Endothelial cell of umbilical vein (primary cell): ENCODE measurements at regions not wholly inside any gene's neighbourhood (a gene's known extent, or its start where the extent isn't known, plus 50 kb on each side); places are given as distances from the start of the nearest gene placed in this dataset.

Source experiments
- BruUV-seq: library from RNA; stranded (reverse); fragments of 400-500 nt; replicated peaks from 2 replicates; lab custom pipeline; 2021; lab: Mats Ljungman, UMichigan
- CTCF ChIA-PET: fragments of 300-600, 350-600 bp; sonication (Branson Sonifier 250); formaldehyde crosslinking; loops from one replicate; lab custom pipeline; 2021; ENCODE audit warnings: antibody characterized with exemption, inconsistent platforms; lab: Charles Lee
- POLR2A ChIA-PET: fragments of 300-600, 350-600 bp; sonication (Branson Sonifier 250); formaldehyde crosslinking; loops from one replicate; lab custom pipeline; 2021; ENCODE audit warnings: antibody characterized with exemption, inconsistent platforms; lab: Charles Lee
- DNase-seq: peaks from one replicate; pipeline ENCODE4 v3.0.0-alpha.2; 2011; ENCODE audit warnings: low read depth, low spot score
- FAIRE-seq: peaks from 2 replicates; lab custom pipeline; 2011; peaks lifted over from hg19 to GRCh38; lab: Jason Lieb, UNC
- H2AFZ ChIP-seq: 2 replicates; pipeline ENCODE4 v1.6.0; 2012; ENCODE audit warnings: low read depth, low read length, control low read depth, inconsistent platforms
- H3K27ac ChIP-seq: 2 replicates; pipeline ENCODE4 v1.5.1; 2011; ENCODE audit warnings: low read depth, mild to moderate bottlenecking, control low read depth, low read length, moderate library complexity; ENCODE audit not compliant: insufficient read depth
- H3K27me3 ChIP-seq, 2 experiments: 2 replicates each; pipeline versions ENCODE4 v1.6.0 to v1.6.1; 2011; ENCODE audit warnings: low read length in 2 of 2, mixed read lengths in 1 of 2; ENCODE audit not compliant: control insufficient read depth in 2 of 2, insufficient read depth in 2 of 2
- H3K36me3 ChIP-seq, 2 experiments: 2 replicates in 1 of 2; 3 replicates in 1 of 2; pipeline ENCODE4 v1.5.1; 2011; ENCODE audit warnings: low read length in 2 of 2, mild to moderate bottlenecking in 1 of 2, moderate library complexity in 1 of 2; ENCODE audit not compliant: control insufficient read depth in 2 of 2, insufficient read depth in 2 of 2; ENCODE audit errors: extremely low read depth in 1 of 2
- H3K4me1 ChIP-seq: 3 replicates; pipeline ENCODE4 v1.5.1; 2011; ENCODE audit warnings: mild to moderate bottlenecking, low read length; ENCODE audit not compliant: control insufficient read depth, insufficient read depth; ENCODE audit errors: extremely low read depth
- H3K4me2 ChIP-seq: 2 replicates; pipeline ENCODE4 v1.6.1; 2011; ENCODE audit warnings: low read length, control low read depth, mixed read lengths; ENCODE audit not compliant: insufficient read depth
- H3K4me3 ChIP-seq, 3 experiments: fragments of 200-600 bp in 1 of 3; sonication (generic), shearing (Covaris generic) in 1 of 3; replicated peaks in 1 of 3; 2 replicates each; pipeline ENCODE4 v1.5.1; 2011 to 2016; ENCODE audit warnings: control low read depth in 3 of 3, low read length in 3 of 3, mild to moderate bottlenecking in 2 of 3, inconsistent platforms in 1 of 3, low read depth in 1 of 3, moderate library complexity in 1 of 3; ENCODE audit not compliant: insufficient read depth in 1 of 3
- H3K79me2 ChIP-seq: 2 replicates; pipeline ENCODE4 v1.6.0; 2012; ENCODE audit warnings: low read length, inconsistent platforms; ENCODE audit not compliant: control insufficient read depth, insufficient read depth
- H3K9ac ChIP-seq: replicated peaks from 2 replicates; pipeline ENCODE3; 2011; ENCODE audit warnings: low read length, control low read depth; ENCODE audit not compliant: insufficient read depth; ENCODE audit errors: extremely low read depth
- H3K9me1 ChIP-seq: replicated peaks from 3 replicates; pipeline ENCODE4 v1.6.0; 2011; ENCODE audit warnings: mild to moderate bottlenecking, low read length; ENCODE audit not compliant: control insufficient read depth, insufficient read depth; ENCODE audit errors: extremely low read depth
- H3K9me3 ChIP-seq: replicated peaks from 2 replicates; pipeline ENCODE4 v1.5.1; 2012; ENCODE audit warnings: low read length, inconsistent platforms; ENCODE audit not compliant: control insufficient read depth, insufficient read depth
- H4K20me1 ChIP-seq: replicated peaks from 2 replicates; pipeline ENCODE3; 2011; ENCODE audit warnings: mild to moderate bottlenecking, low read length; ENCODE audit not compliant: control insufficient read depth, insufficient read depth; ENCODE audit errors: extremely low read depth
- EZH2 ChIP-seq: IDR thresholded peaks from 2 replicates; pipeline ENCODE4 v1.6.1; 2012; ENCODE audit warnings: borderline replicate concordance, low read depth, mild to moderate bottlenecking, moderate library complexity, low read length, inconsistent platforms; ENCODE audit not compliant: severe bottlenecking
- FOS ChIP-seq: IDR thresholded peaks from 2 replicates; pipeline ENCODE4 v1.6.1; 2011; ENCODE audit warnings: mild to moderate bottlenecking, low read length, moderate library complexity, borderline replicate concordance; ENCODE audit not compliant: insufficient read depth
- GATA2 ChIP-seq: IDR thresholded peaks from 2 replicates; pipeline ENCODE4 v1.7.0; 2011; ENCODE audit warnings: low read depth, mild to moderate bottlenecking, moderate library complexity, mixed read lengths, low read length; ENCODE audit not compliant: insufficient read length, insufficient read depth
- JUN ChIP-seq: IDR thresholded peaks from 2 replicates; pipeline ENCODE4 v1.6.1; 2011; ENCODE audit warnings: borderline replicate concordance, low read depth; ENCODE audit not compliant: insufficient read length, insufficient read depth
- MAX ChIP-seq: IDR thresholded peaks from 2 replicates; pipeline ENCODE4 v1.6.1; 2011; ENCODE audit not compliant: insufficient read depth, insufficient read length
- MYC ChIP-seq: IDR thresholded peaks from one replicate; pipeline ENCODE4 v1.6.1; 2011; ENCODE audit warnings: mild to moderate bottlenecking, low read depth, low read length
- POLR2A ChIP-seq: IDR thresholded peaks from 2 replicates; pipeline ENCODE4 v1.6.1; 2012; ENCODE audit warnings: low read depth, mild to moderate bottlenecking, control low read depth, low read length
- POLR2AphosphoS5 ChIP-seq: IDR thresholded peaks from 2 replicates; pipeline ENCODE4 v1.6.1; 2012; ENCODE audit warnings: low read depth, mild to moderate bottlenecking, control low read depth, low read length, moderate library complexity; ENCODE audit not compliant: insufficient read depth
- dilution Hi-C: fragments of 300-500 bp; cut with MboI; formaldehyde crosslinking; loops from one replicate; pipeline ENCODE4 v1.15.0; 2019; ENCODE audit warnings: low sequenced_read_pairs; ENCODE audit not compliant: extremely low pct_ligation_motif_present
- intact Hi-C: fragments of 100-400 bp; cut with micrococcal nuclease; formaldehyde crosslinking; loops from one replicate; pipeline ENCODE4 v1.10.0; 2022
- TF ChIP-seq, protein P1 (sequence below), 2 donors: IDR thresholded peaks; 1 replicate in 1 of 2; 2 replicates in 1 of 2; pipeline ENCODE4 v1.5.1; 2011; ENCODE audit warnings: low read length in 2 of 2, mild to moderate bottlenecking in 2 of 2, moderate library complexity in 2 of 2, control low read depth in 1 of 2, inconsistent platforms in 1 of 2, low read depth in 1 of 2; ENCODE audit not compliant: insufficient read depth in 1 of 2; ENCODE audit errors: extremely low read depth in 1 of 2

DNA sequence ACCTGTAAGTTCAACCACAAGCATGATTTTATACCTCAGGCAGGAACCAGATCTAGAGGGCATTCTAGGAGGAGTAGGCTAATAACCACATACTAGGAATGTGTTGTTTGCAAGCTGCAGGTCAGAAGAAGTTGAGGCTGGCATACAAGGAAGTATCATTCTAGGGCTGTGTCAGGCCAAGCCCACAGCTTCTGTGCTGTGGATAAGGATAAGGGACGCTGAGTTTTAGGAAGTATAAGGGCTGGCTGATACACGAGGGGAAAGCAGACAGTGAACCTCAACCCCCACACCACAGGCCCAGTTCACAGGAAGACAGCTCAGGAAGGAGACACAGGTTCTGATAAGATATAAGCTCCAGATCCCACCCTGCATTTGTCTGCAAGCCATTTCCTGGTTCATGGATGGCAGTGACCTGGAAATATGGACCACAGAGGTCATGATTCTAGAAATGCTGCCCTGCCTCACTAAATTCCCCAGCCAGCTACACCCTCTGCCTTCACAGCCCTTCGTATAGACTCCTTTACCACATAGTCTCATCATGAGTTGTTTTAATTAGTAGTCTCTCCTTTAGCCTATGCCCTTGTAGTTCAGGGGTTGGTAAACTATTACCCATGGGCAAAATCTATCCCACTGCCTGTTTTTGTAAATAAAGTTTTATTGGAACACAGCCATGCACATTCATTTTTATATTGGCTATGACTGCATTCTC lies 260.7 kb downstream of the OPA1 start:
- ChIA-PET POLR2A (no interaction called here), CTCF (interaction anchor here (1.3 to 2.0 kb wide), 2 partner anchors 8 to 10 kb away, joined by 3 to 7 read pairs; no protein-coding TSS in a partner anchor)
- peak; percentile 53 for DNase-seq
- no peaks in the 10 kb centered on the region for H3K9me3 ChIP-seq
- H3K9ac ChIP-seq, result no peak overlapping the region
- H3K4me2 ChIP-seq, result peak overlapping the region; percentile 62
- H3K27ac ChIP-seq, result no peak overlapping the region
- no peak for TF ChIP-seq MAX
- TF ChIP-seq EZH2, result no peak
- TF ChIP-seq POLR2A, result no peak
- TF ChIP-seq, protein P1, sequence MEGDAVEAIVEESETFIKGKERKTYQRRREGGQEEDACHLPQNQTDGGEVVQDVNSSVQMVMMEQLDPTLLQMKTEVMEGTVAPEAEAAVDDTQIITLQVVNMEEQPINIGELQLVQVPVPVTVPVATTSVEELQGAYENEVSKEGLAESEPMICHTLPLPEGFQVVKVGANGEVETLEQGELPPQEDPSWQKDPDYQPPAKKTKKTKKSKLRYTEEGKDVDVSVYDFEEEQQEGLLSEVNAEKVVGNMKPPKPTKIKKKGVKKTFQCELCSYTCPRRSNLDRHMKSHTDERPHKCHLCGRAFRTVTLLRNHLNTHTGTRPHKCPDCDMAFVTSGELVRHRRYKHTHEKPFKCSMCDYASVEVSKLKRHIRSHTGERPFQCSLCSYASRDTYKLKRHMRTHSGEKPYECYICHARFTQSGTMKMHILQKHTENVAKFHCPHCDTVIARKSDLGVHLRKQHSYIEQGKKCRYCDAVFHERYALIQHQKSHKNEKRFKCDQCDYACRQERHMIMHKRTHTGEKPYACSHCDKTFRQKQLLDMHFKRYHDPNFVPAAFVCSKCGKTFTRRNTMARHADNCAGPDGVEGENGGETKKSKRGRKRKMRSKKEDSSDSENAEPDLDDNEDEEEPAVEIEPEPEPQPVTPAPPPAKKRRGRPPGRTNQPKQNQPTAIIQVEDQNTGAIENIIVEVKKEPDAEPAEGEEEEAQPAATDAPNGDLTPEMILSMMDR (IDR thresholded peaks at IDR 0.05; ENCODE audit: extremely low read depth in 1 of 2, insufficient read depth in 1 of 2, low read depth in 1 of 2, low read length in 2 of 2), result no peak
- no peak for TF ChIP-seq MYC
- peak; percentile 50 for TF ChIP-seq POLR2AphosphoS5
- peak; percentile 93 for TF ChIP-seq GATA2
- peak; percentile 17 for TF ChIP-seq FOS
- TF ChIP-seq JUN, result no peak
- intact Hi-C loops, result loop anchor here (5.0 kb wide), 1 partner anchor 284 kb away; the partner anchor contains the start of gene HES1
- BruUV-seq, result no TSS peak
- dilution Hi-C loops, result no loop called here
- no peaks in the 10 kb centered on the region for H3K79me2 ChIP-seq
- H3K9me1 ChIP-seq, result no peaks in the 10 kb centered on the region
- peak; percentile 91 for FAIRE-seq
- peak overlapping the region; percentile 36 for H2AFZ ChIP-seq
- no peaks in the 10 kb centered on the region for H3K36me3 ChIP-seq
- H3K4me3 ChIP-seq, result no peak overlapping the region
- no peaks in the 10 kb centered on the region for H4K20me1 ChIP-seq
- H3K4me1 ChIP-seq, result peaks cover 24% of the 10 kb centered on the region
- no peaks in the 10 kb centered on the region for H3K27me3 ChIP-seq
